ENCODE measurements at regions not wholly inside any gene's neighbourhood (a gene's known extent, or its start where the extent isn't known, plus 50 kb on each side); places are given as distances from the start of the nearest gene placed in this dataset.

DNA sequence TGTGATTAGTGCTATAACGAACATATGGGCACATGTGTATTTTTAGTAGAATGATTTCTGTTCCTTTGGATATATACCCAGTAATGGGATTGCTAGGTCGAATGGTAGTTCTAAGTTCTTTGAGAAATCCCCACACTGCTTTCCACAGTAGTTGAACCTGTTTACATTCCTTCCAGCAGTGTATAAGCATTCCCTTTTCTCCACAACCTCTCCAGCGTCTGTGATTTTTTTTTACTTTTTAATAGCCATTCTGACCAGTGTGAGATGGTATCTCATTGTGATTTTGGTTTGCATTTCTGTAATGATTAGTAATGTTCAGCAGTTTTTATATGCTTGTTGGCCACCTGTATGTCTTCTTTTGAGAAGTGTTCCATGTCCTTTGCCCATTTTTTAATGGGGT, 81.8 kb upstream of the SLC44A3 start:
- H3F3A ChIP-seq (ENCODE audit: insufficient read depth): peaks cover 38% of the 10 kb centered on the region
- H3K4me3 ChIP-seq: no peak overlapping the region
- no peak overlapping the region for H3K9ac ChIP-seq
- no peak overlapping the region for H3K27ac ChIP-seq
- in situ Hi-C loops (cut with MboI): no loop called here
- H3K79me2 ChIP-seq (ENCODE audit: insufficient read depth): no peaks in the 10 kb centered on the region
- H3K9me2 ChIP-seq (ENCODE audit: insufficient read depth): no peaks in the 10 kb centered on the region
- no peak overlapping the region for H2AFZ ChIP-seq
- DNase-seq: no peak
- H3K4me2 ChIP-seq (ENCODE audit: unreplicated experiment): no peak overlapping the region
- H3K36me3 ChIP-seq (ENCODE audit: low read depth): no peaks in the 10 kb centered on the region
- 93 to 97% methylated on average over 3 of the region's 3 CpGs for whole genome bisulfite sequencing, 2 experiments (ENCODE audit: low coverage in 1 of 2, low lambda C conversion rate in 2 of 2, missing lambda C conversion rate in 2 of 2)
- H3K27me3 ChIP-seq (replicated peaks; ENCODE audit: insufficient read depth): no peaks in the 10 kb centered on the region
- TF ChIP-seq EZH2phosphoT487 (IDR thresholded peaks at IDR 0.05; ENCODE audit: insufficient read depth, low read depth) (no peak), EZH2 (IDR thresholded peaks at IDR 0.05; ENCODE audit: insufficient read depth, poor library complexity, severe bottlenecking) (no peak)
- H4K20me1 ChIP-seq (ENCODE audit: insufficient read depth): no peaks in the 10 kb centered on the region
- no peaks in the 10 kb centered on the region for H3K9me3 ChIP-seq (ENCODE audit: low read depth)
- peaks cover 65% of the 10 kb centered on the region for H3K4me1 ChIP-seq (ENCODE audit: insufficient read depth)

DNA sequence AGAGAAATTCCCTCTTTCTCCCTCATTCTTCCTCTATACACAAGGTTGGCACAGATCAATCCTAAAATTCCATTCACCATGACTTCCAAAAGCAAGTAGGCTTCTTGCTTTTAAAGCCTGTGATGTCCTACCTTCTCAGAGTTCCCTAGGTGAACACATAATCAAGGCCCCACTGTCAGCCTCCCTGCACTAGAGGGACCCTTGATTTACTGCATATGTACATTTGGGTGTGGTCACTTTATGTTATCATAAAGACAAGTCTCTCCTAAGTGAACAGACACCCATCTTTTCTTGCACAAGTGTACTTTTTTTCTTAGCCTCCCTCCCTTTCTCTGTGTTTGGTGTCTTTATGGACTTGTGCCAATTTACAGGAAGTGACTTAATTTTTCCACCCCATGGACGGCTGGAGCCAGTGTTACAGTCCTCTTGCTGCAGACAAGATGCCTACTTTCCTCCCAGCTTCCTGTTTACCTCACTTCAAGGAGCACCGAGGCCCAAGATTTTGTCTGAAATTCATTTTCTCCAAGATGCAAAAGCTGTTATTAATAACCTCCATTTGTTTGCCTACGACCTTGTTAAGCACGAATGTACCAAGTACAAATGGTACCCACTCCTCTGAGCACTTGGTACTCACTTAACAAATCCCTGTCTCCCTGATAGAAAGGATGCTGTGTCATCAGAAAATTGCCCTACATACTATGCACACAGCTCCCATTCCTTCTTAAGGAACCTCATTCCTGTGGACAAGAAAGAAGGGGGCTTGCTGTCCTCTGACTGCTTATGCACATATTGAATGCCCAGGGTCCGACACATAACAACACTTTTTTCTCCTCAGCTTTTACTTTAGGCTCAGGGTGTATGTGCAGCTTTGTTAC, 82.8 kb upstream of the SLC44A3 start:
- H3F3A ChIP-seq (ENCODE audit: insufficient read depth): peaks cover 38% of the 10 kb centered on the region
- TF ChIP-seq EZH2phosphoT487 (IDR thresholded peaks at IDR 0.05; ENCODE audit: insufficient read depth, low read depth): no peak
- TF ChIP-seq EZH2 (IDR thresholded peaks at IDR 0.05; ENCODE audit: insufficient read depth, poor library complexity, severe bottlenecking): no peak
- H3K9me3 ChIP-seq (ENCODE audit: low read depth): no peaks in the 10 kb centered on the region
- in situ Hi-C loops (cut with MboI): no loop called here
- no peaks in the 10 kb centered on the region for H3K9me2 ChIP-seq (ENCODE audit: insufficient read depth)
- no peaks in the 10 kb centered on the region for H4K20me1 ChIP-seq (ENCODE audit: insufficient read depth)
- 56 to 59% methylated on average over 5 of the region's 5 CpGs for WGBS, 2 experiments (ENCODE audit: low coverage in 1 of 2, low lambda C conversion rate in 2 of 2, missing lambda C conversion rate in 2 of 2)
- H3K27ac ChIP-seq: no peak overlapping the region
- H3K4me2 ChIP-seq (ENCODE audit: unreplicated experiment): no peak overlapping the region
- no peak overlapping the region for H3K4me3 ChIP-seq
- H3K27me3 ChIP-seq (replicated peaks; ENCODE audit: insufficient read depth): no peaks in the 10 kb centered on the region
- H3K36me3 ChIP-seq (ENCODE audit: low read depth): no peaks in the 10 kb centered on the region
- H2AFZ ChIP-seq: no peak overlapping the region
- no peaks in the 10 kb centered on the region for H3K79me2 ChIP-seq (ENCODE audit: insufficient read depth)
- no peak overlapping the region for H3K9ac ChIP-seq
- peak; percentile 55 for DNase-seq
- H3K4me1 ChIP-seq (ENCODE audit: insufficient read depth): peaks cover 66% of the 10 kb centered on the region

DNA sequence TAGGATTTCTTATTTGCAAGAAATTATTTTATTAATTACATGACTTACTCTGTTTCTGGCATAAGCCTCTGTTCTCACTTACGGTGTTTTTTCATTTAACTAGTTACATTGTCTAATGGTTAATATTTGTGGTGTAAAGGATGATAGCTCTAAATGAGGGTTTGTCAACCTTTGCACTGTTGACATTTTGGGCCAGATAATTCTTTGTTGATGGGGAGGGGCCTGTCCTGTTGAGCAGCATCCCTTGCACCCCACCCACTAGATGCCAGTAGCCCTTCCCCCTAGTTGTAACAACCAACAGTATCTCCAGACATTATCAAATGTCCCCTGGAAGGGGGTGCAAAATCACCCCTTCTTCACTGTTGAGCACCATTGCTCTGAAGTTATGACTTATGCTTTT, 83.6 kb upstream of the SLC44A3 start:
- no peak overlapping the region for H3K4me2 ChIP-seq (ENCODE audit: unreplicated experiment)
- no peak overlapping the region for H2AFZ ChIP-seq
- no peak overlapping the region for H3K4me3 ChIP-seq
- no peaks in the 10 kb centered on the region for H3K79me2 ChIP-seq (ENCODE audit: insufficient read depth)
- H3K9me3 ChIP-seq (ENCODE audit: low read depth): no peaks in the 10 kb centered on the region
- peaks cover 69% of the 10 kb centered on the region for H3K4me1 ChIP-seq (ENCODE audit: insufficient read depth)
- no peaks in the 10 kb centered on the region for H4K20me1 ChIP-seq (ENCODE audit: insufficient read depth)
- TF ChIP-seq EZH2 (IDR thresholded peaks at IDR 0.05; ENCODE audit: insufficient read depth, poor library complexity, severe bottlenecking) (no peak), EZH2phosphoT487 (IDR thresholded peaks at IDR 0.05; ENCODE audit: insufficient read depth, low read depth) (no peak)
- no peak overlapping the region for H3K27ac ChIP-seq
- H3K9me2 ChIP-seq (ENCODE audit: insufficient read depth): no peaks in the 10 kb centered on the region
- DNase-seq: no peak
- H3K9ac ChIP-seq: no peak overlapping the region
- H3K36me3 ChIP-seq (ENCODE audit: low read depth): no peaks in the 10 kb centered on the region
- WGBS, 2 experiments (ENCODE audit: low coverage in 1 of 2, low lambda C conversion rate in 2 of 2, missing lambda C conversion rate in 2 of 2): 98 to 100% methylated on average over 1 of the region's 1 CpG
- H3K27me3 ChIP-seq (replicated peaks; ENCODE audit: insufficient read depth): no peaks in the 10 kb centered on the region
- in situ Hi-C loops (cut with MboI): no loop called here
- H3F3A ChIP-seq (ENCODE audit: insufficient read depth): peaks cover 32% of the 10 kb centered on the region

DNA sequence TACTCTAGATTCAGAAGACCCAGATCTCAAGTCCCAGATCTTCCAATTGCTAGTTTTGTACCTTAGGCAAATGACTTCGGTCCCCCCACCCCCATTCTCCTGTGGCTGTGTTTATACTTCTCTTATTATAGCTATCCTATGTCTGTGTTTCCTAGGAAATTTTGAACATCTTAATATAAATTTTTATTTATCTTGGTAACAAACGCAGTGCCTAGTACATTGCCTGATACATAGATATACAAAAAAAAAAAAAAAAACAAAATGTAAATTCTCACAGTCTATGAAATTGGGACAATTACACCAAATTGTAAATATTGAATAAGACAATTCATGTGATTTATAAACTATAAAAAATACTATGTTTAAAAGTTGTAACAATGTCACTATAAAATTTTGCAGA, 84.1 kb upstream of the SLC44A3 start:
- Histone ChIP-seq H3F3A (ENCODE audit: insufficient read depth) (peaks cover 32% of the 10 kb centered on the region), H3K9me3 (ENCODE audit: low read depth) (no peaks in the 10 kb centered on the region), H3K79me2 (ENCODE audit: insufficient read depth) (no peaks in the 10 kb centered on the region), H3K4me2 (ENCODE audit: unreplicated experiment) (no peak overlapping the region), H3K36me3 (ENCODE audit: low read depth) (no peaks in the 10 kb centered on the region), H3K27ac (peak overlapping the region; percentile 64), H3K4me1 (ENCODE audit: insufficient read depth) (peaks cover 65% of the 10 kb centered on the region), H2AFZ (no peak overlapping the region), H3K27me3 (replicated peaks; ENCODE audit: insufficient read depth) (no peaks in the 10 kb centered on the region), H3K9ac (0 out of 2 replicates have a peak overlapping the region, but pooled peaks have one; percentile 34), H4K20me1 (ENCODE audit: insufficient read depth) (no peaks in the 10 kb centered on the region), H3K4me3 (0 out of 2 replicates have a peak overlapping the region, but pooled peaks have one; percentile 21), H3K9me2 (ENCODE audit: insufficient read depth) (no peaks in the 10 kb centered on the region)
- WGBS, 2 experiments (ENCODE audit: low coverage in 1 of 2, low lambda C conversion rate in 2 of 2, missing lambda C conversion rate in 2 of 2): 73 to 76% methylated on average over 2 of the region's 2 CpGs
- in situ Hi-C loops (cut with MboI): no loop called here
- no peak for DNase-seq
- no peak for TF ChIP-seq EZH2phosphoT487 (IDR thresholded peaks at IDR 0.05; ENCODE audit: insufficient read depth, low read depth)
- no peak for TF ChIP-seq EZH2 (IDR thresholded peaks at IDR 0.05; ENCODE audit: insufficient read depth, poor library complexity, severe bottlenecking)
